Omental fat pad (tissue), 3 donors: ENCODE measurements at regions not wholly inside any gene's neighbourhood (a gene's known extent, or its start where the extent isn't known, plus 50 kb on each side); places are given as distances from the start of the nearest gene placed in this dataset.

ENCODE experiments used
- ATAC-seq: fragments of 150-250 bp; one replicate; pipeline ENCODE4 v1.9.1; 2016; ENCODE audit warnings: mild to moderate bottlenecking, moderate library complexity; ENCODE audit not compliant: low FRiP score
- DNase-seq: peaks from one replicate; pipeline ENCODE4 v3.0.0-alpha.2; 2019; ENCODE audit warnings: low spot score
- CTCF ChIP-seq, 3 donors: fragments of 450-650 bp; IDR thresholded peaks; one replicate each; pipeline ENCODE4 v1.5.1; 2016 to 2017; ENCODE audit warnings: antibody characterized with exemption in 3 of 3, mild to moderate bottlenecking in 3 of 3, moderate library complexity in 2 of 3

DNA sequence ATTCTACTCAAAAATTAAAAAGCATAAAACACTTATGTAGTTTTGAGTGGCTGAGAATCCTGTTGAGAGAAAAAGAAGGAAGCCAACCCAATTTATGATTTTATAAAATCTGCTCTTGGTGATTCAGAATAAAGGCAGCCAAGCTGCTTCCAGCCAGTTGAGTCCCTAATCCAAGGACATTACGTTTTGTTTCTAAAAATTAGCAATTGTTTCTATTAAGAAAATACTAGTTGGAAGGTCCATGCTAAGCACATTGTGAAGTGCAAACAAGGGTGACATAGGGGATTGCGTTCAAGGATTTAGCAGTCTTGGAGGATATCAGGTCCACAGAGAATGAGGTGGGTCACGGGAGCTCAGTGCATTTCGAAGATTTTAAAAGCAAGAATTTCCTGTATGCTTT is 987.7 kb downstream of the TYW1 start:
- TF ChIP-seq CTCF (IDR thresholded peaks at IDR 0.05): no peak
- ATAC-seq (no peak), DNase-seq (no peak)

DNA sequence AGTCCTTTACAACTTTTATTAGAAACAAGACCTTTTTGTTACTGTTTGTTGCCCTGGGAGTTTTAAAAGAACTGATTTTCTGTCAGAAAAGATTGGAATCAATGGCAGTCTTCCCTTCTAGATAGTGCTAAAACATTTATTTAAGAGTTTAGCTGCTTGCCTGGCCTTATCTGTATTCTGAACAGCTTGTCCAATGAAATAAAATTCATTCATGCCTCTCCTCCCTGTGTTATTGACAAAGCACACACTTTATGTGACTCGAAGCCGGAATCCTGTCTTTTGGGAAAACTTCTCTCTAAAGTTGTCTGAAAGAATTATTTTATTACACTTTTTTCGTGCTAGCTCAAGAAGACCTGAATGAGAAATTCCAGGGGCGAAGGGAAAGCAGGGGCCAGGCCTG is 992.5 kb downstream of the TYW1 start:
- DNase-seq (no peak), ATAC-seq (no peak)
- no peak for TF ChIP-seq CTCF (IDR thresholded peaks at IDR 0.05)

DNA sequence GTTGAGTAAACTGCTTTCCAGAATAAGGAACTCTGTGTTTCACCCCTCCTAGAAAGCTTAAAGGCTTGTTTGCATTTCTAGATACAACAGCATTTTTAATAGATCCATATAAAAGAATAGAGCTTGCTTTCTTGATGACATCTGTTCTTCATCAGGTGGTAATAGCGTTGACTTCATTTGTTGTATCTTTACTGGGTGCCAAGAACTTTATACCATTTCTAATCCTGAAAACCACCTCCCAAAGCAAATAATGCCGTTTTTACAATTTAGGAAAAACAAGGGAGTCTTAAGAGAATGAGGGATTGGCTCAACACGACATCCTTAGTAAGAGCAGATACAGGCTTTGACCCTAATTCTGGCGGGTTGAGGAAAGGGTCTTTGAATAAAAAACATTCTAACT is 993.4 kb downstream of the TYW1 start:
- no peak for TF ChIP-seq CTCF (IDR thresholded peaks at IDR 0.05)
- DNase-seq (no peak), ATAC-seq (no peak)

GRCh38 chr7:67990716-67991115 is 994.1 kb downstream of the TYW1 start:
- DNase-seq (no peak), ATAC-seq (no peak)
- TF ChIP-seq CTCF (IDR thresholded peaks at IDR 0.05): no peak

- TF ChIP-seq CTCF (IDR thresholded peaks at IDR 0.05): no peak
- no peak for DNase-seq
Measured at GRCh38 chr7:67992287-67992686, 995.7 kb downstream of the TYW1 start.

GRCh38 chr7:68005992-68006391 is 1009.4 kb downstream of the TYW1 start:
- ATAC-seq (no peak), DNase-seq (no peak)
- TF ChIP-seq CTCF (IDR thresholded peaks at IDR 0.05): no peak

More at GRCh38 chr7:67992287-67992686, 995.7 kb downstream of the TYW1 start:
- no peak for ATAC-seq

DNA sequence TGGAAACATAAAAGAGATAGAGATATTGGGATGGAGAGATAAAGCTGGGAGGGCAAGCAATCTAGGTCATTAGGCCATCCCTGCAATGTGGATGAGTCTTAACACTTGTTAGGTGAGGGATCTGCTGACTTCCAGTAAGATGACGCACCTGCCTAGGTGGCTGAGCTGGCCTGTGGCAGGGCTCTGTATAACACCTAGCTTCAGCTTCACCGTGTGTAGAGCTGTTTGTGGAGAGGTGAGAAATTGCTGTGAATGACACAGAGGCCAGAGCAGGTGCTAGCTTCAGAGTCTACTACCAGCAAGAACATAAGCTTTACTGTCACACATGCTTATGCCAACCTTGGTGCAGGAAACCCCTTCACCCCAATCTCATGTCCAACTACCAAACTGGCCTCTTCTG is 1010.0 kb downstream of the TYW1 start:
- DNase-seq (no peak), ATAC-seq (no peak)
- no peak for TF ChIP-seq CTCF (IDR thresholded peaks at IDR 0.05)
